ENCODE measurements at regions not wholly inside any gene's neighbourhood (a gene's known extent, or its start where the extent isn't known, plus 50 kb on each side); places are given as distances from the start of the nearest gene placed in this dataset.
A peak's percentile ranks its signal among the peaks of the same experiment; 100 is the strongest.

DNA sequence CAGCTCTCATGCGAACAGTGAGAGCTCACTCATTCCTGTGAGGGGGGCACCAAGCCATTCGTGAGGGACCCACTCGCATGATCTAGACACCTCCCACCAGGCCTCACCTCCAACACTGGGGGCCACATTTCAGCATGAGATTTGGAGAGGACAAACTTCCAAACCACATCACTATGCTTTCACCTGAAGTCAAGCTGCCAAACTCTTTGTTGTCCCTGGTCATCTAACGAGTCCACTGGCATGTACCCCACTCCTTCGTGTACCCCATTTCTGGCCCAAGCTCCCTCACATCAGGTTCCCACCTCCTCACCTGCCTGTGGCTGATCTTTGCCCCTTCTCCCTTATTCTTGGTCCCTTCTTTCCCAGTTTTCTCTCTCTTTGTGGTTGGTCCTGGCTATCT, 198.9 kb downstream of the ADAMTS15 start:
- no peaks in the 10 kb centered on the region for H3K9me3 ChIP-seq (ENCODE audit: control insufficient read depth in 2 of 2, insufficient read depth in 1 of 2, low read depth in 1 of 2, low read length in 1 of 2)
- FAIRE-seq (no peak), DNase-seq (no peak)
- WGBS, 3 donors, result 92 to 96% (median 92%) methylated on average over 5 of the region's 5 CpGs
- H3K4me3 ChIP-seq (ENCODE audit: low read depth in 1 of 3, low read length in 3 of 3), result no peak overlapping the region
- H3K36me3 ChIP-seq (ENCODE audit: control insufficient read depth in 3 of 3, insufficient read depth in 2 of 3, low read depth in 1 of 3, low read length in 3 of 3), result no peaks in the 10 kb centered on the region
- no peaks in the 10 kb centered on the region for H3K27me3 ChIP-seq (ENCODE audit: control insufficient read depth in 3 of 3, insufficient read depth in 3 of 3, low read length in 3 of 3)
- peaks cover 2 to 30% (median 3%) of the 10 kb centered on the region in 3 donors for H3K4me1 ChIP-seq (ENCODE audit: control insufficient read depth in 3 of 3, insufficient read depth in 2 of 3, low read depth in 1 of 3, low read length in 2 of 3)
- no peak overlapping the region for H3K27ac ChIP-seq (ENCODE audit: low read depth in 1 of 3, low read length in 2 of 3)

DNA sequence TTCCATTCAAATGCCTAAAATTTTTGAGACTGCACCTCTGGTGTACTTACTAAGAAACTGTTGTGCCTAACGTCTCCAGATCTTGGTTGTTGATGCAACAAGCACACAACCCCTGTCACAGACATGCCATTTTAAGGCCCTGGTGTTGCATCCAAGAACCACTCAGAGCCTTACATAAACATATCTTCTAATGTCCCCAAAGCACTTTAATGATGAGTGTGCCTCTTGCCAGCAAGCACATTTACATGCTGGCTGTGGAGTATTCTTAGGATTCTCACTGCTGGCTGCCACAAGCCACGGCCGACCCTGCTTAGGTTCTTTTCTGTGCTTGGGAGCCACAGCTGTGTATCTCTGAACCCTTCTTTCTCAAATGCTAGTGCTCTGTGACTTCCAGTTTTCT, 201.4 kb downstream of the ADAMTS15 start:
- Histone ChIP-seq H3K4me3 (ENCODE audit: low read depth in 1 of 3, low read length in 3 of 3) (no peak overlapping the region), H3K4me1 (ENCODE audit: control insufficient read depth in 3 of 3, insufficient read depth in 2 of 3, low read depth in 1 of 3, low read length in 2 of 3) (peaks cover 2 to 31% (median 3%) of the 10 kb centered on the region in 3 donors), H3K9me3 (ENCODE audit: control insufficient read depth in 2 of 2, insufficient read depth in 1 of 2, low read depth in 1 of 2, low read length in 1 of 2) (no peaks in the 10 kb centered on the region), H3K27ac (ENCODE audit: low read depth in 1 of 3, low read length in 2 of 3) (peak overlapping the region in 1 of 3 donors; percentile 22), H3K36me3 (ENCODE audit: control insufficient read depth in 3 of 3, insufficient read depth in 2 of 3, low read depth in 1 of 3, low read length in 3 of 3) (no peaks in the 10 kb centered on the region), H3K27me3 (ENCODE audit: control insufficient read depth in 3 of 3, insufficient read depth in 3 of 3, low read length in 3 of 3) (no peaks in the 10 kb centered on the region)
- 67 to 84% (median 81%) methylated on average over 3 of the region's 3 CpGs for WGBS, 3 donors
- DNase-seq, result no peak
- no peak for FAIRE-seq

DNA sequence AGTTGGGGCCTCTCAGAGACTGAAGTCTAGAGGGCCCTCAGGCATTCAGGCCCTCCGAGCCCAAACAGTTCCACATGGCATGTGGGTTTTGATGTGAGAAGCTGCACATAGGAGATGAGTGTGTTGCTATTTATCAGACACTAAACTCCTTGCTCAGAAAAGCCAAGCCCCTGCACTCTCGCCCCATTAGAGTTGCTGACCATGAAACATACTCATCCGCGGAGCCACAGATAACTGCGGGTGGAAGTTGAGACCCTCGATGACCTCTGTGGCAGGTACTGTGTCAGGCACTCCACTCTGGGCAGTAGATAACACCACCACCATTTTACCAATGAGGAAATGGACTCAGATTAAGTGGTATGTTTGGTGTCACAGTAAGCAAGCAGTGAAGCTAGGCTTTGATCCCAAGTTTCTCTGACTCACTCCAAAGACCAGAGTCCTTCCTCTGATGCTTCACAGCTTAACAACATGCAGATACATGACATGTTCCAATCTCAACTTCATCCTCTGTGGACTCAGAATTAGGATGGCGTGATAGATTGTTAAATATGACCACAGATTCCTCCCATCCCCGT, 202.1 kb downstream of the ADAMTS15 start:
- peak; percentile 26 to 52 for DNase-seq
- 88 to 91% (median 88%) methylated on average over 8 of the region's 8 CpGs for WGBS, 3 donors
- FAIRE-seq, result no peak
- no peak overlapping the region for H3K4me3 ChIP-seq (ENCODE audit: low read depth in 1 of 3, low read length in 3 of 3)
- H3K27ac ChIP-seq (ENCODE audit: low read depth in 1 of 3, low read length in 2 of 3), result peak overlapping the region in 1 of 3 donors; percentile 22
- peaks cover 2 to 25% (median 3%) of the 10 kb centered on the region in 3 donors for H3K4me1 ChIP-seq (ENCODE audit: control insufficient read depth in 3 of 3, insufficient read depth in 2 of 3, low read depth in 1 of 3, low read length in 2 of 3)
- no peaks in the 10 kb centered on the region for H3K9me3 ChIP-seq (ENCODE audit: control insufficient read depth in 2 of 2, insufficient read depth in 1 of 2, low read depth in 1 of 2, low read length in 1 of 2)
- H3K36me3 ChIP-seq (ENCODE audit: control insufficient read depth in 3 of 3, insufficient read depth in 2 of 3, low read depth in 1 of 3, low read length in 3 of 3), result no peaks in the 10 kb centered on the region
- H3K27me3 ChIP-seq (ENCODE audit: control insufficient read depth in 3 of 3, insufficient read depth in 3 of 3, low read length in 3 of 3), result no peaks in the 10 kb centered on the region

- DNase-seq (no peak), FAIRE-seq (no peak)
- H3K4me3 ChIP-seq (ENCODE audit: low read depth in 1 of 3, low read length in 3 of 3), result no peak overlapping the region
- no peak overlapping the region for H3K27ac ChIP-seq (ENCODE audit: low read depth in 1 of 3, low read length in 2 of 3)
- H3K27me3 ChIP-seq (ENCODE audit: control insufficient read depth in 3 of 3, insufficient read depth in 3 of 3, low read length in 3 of 3), result no peaks in the 10 kb centered on the region
- H3K9me3 ChIP-seq (ENCODE audit: control insufficient read depth in 2 of 2, insufficient read depth in 1 of 2, low read depth in 1 of 2, low read length in 1 of 2), result no peaks in the 10 kb centered on the region
- WGBS, 3 donors, result 90 to 91% (median 91%) methylated on average over 9 of the region's 9 CpGs
- H3K36me3 ChIP-seq (ENCODE audit: control insufficient read depth in 3 of 3, insufficient read depth in 2 of 3, low read depth in 1 of 3, low read length in 3 of 3), result no peaks in the 10 kb centered on the region
- H3K4me1 ChIP-seq (ENCODE audit: control insufficient read depth in 3 of 3, insufficient read depth in 2 of 3, low read depth in 1 of 3, low read length in 2 of 3), result peaks cover 2 to 18% (median 3%) of the 10 kb centered on the region in 3 donors
Observed at GRCh38 chr11:130651066-130651855, 202.8 kb downstream of the ADAMTS15 start.

- peaks cover 2 to 10% (median 3%) of the 10 kb centered on the region in 3 donors for H3K4me1 ChIP-seq (ENCODE audit: control insufficient read depth in 3 of 3, insufficient read depth in 2 of 3, low read depth in 1 of 3, low read length in 2 of 3)
Observed at GRCh38 chr11:130652671-130653335, 204.4 kb downstream of the ADAMTS15 start.

GRCh38 chr11:130653838-130654636, 205.6 kb downstream of the ADAMTS15 start:
- peak in 1 of 2 donors; percentile 41 for DNase-seq
- Histone ChIP-seq H3K4me3 (ENCODE audit: low read depth in 1 of 3, low read length in 3 of 3) (no peak overlapping the region), H3K27ac (ENCODE audit: low read depth in 1 of 3, low read length in 2 of 3) (peak overlapping the region in 1 of 3 donors; percentile 48), H3K27me3 (ENCODE audit: control insufficient read depth in 3 of 3, insufficient read depth in 3 of 3, low read length in 3 of 3) (no peaks in the 10 kb centered on the region), H3K36me3 (ENCODE audit: control insufficient read depth in 3 of 3, insufficient read depth in 2 of 3, low read depth in 1 of 3, low read length in 3 of 3) (no peaks in the 10 kb centered on the region), H3K4me1 (ENCODE audit: control insufficient read depth in 3 of 3, insufficient read depth in 2 of 3, low read depth in 1 of 3, low read length in 2 of 3) (peaks cover 2 to 10% (median 3%) of the 10 kb centered on the region in 3 donors), H3K9me3 (ENCODE audit: control insufficient read depth in 2 of 2, insufficient read depth in 1 of 2, low read depth in 1 of 2, low read length in 1 of 2) (no peaks in the 10 kb centered on the region)
- no peak for FAIRE-seq
- WGBS, 3 donors, result 21 to 33% (median 25%) methylated on average over 5 of the region's 5 CpGs

More at GRCh38 chr11:130652671-130653335, 204.4 kb downstream of the ADAMTS15 start:
- no peak for FAIRE-seq
- H3K4me3 ChIP-seq (ENCODE audit: low read depth in 1 of 3, low read length in 3 of 3), result no peak overlapping the region
- no peak overlapping the region for H3K27ac ChIP-seq (ENCODE audit: low read depth in 1 of 3, low read length in 2 of 3)
- H3K9me3 ChIP-seq (ENCODE audit: control insufficient read depth in 2 of 2, insufficient read depth in 1 of 2, low read depth in 1 of 2, low read length in 1 of 2), result no peaks in the 10 kb centered on the region
- H3K36me3 ChIP-seq (ENCODE audit: control insufficient read depth in 3 of 3, insufficient read depth in 2 of 3, low read depth in 1 of 3, low read length in 3 of 3), result no peaks in the 10 kb centered on the region
- H3K27me3 ChIP-seq (ENCODE audit: control insufficient read depth in 3 of 3, insufficient read depth in 3 of 3, low read length in 3 of 3), result no peaks in the 10 kb centered on the region
- 77 to 84% (median 82%) methylated on average over 3 of the region's 3 CpGs for WGBS, 3 donors
- peak in 1 of 2 donors; percentile 46 for DNase-seq

GRCh38 chr11:130655300-130655699, 206.9 kb downstream of the ADAMTS15 start:
- Histone ChIP-seq H3K9me3 (ENCODE audit: control insufficient read depth in 2 of 2, insufficient read depth in 1 of 2, low read depth in 1 of 2, low read length in 1 of 2) (no peaks in the 10 kb centered on the region), H3K4me1 (ENCODE audit: control insufficient read depth in 3 of 3, insufficient read depth in 2 of 3, low read depth in 1 of 3, low read length in 2 of 3) (peaks cover 2 to 10% (median 3%) of the 10 kb centered on the region in 3 donors), H3K36me3 (ENCODE audit: control insufficient read depth in 3 of 3, insufficient read depth in 2 of 3, low read depth in 1 of 3, low read length in 3 of 3) (no peaks in the 10 kb centered on the region), H3K4me3 (ENCODE audit: low read depth in 1 of 3, low read length in 3 of 3) (no peak overlapping the region), H3K27me3 (ENCODE audit: control insufficient read depth in 3 of 3, insufficient read depth in 3 of 3, low read length in 3 of 3) (no peaks in the 10 kb centered on the region), H3K27ac (ENCODE audit: low read depth in 1 of 3, low read length in 2 of 3) (no peak overlapping the region)
- FAIRE-seq, result no peak
- DNase-seq, result no peak
- WGBS, 3 donors, result 79 to 89% (median 79%) methylated on average over 2 of the region's 2 CpGs

DNA sequence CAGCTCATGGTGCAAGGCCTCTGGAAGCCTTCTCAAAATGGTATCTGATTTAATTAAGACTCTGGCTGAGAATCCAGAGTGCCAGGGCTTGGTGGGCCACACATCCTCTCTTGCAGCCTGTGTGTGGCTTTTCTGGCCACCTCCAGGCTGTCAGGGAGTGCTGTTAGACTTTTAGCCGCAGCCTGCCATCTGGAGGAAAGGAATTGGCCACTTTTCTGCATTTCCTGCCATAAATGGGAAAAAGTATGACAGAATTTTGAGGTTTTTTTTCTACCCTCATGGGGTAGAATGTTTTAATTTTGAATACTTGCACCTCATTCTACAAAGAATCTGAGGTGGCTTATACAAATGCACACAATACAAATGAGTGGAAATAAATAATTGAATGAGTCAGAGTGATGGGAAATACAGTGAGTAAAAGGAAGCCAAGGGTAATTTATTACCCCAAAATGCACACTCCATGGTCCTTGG, 218.4 kb downstream of the ADAMTS15 start:
- no peak for DNase-seq
- no peaks in the 10 kb centered on the region for H3K27me3 ChIP-seq (ENCODE audit: control insufficient read depth in 3 of 3, insufficient read depth in 3 of 3, low read length in 3 of 3)
- no peak overlapping the region for H3K27ac ChIP-seq (ENCODE audit: low read depth in 1 of 3, low read length in 2 of 3)
- H3K4me3 ChIP-seq (ENCODE audit: low read depth in 1 of 3, low read length in 3 of 3), result no peak overlapping the region
- H3K9me3 ChIP-seq (ENCODE audit: control insufficient read depth in 2 of 2, insufficient read depth in 1 of 2, low read depth in 1 of 2, low read length in 1 of 2), result no peaks in the 10 kb centered on the region
- H3K36me3 ChIP-seq (ENCODE audit: control insufficient read depth in 3 of 3, insufficient read depth in 2 of 3, low read depth in 1 of 3, low read length in 3 of 3), result no peaks in the 10 kb centered on the region
- H3K4me1 ChIP-seq (ENCODE audit: control insufficient read depth in 3 of 3, insufficient read depth in 2 of 3, low read depth in 1 of 3, low read length in 2 of 3), result no peaks in the 10 kb centered on the region
- WGBS, 3 donors, result 51 to 85% (median 63%) methylated on average over 1 of the region's 1 CpG
- no peak for FAIRE-seq

Data from small intestine (tissue), 7 donors.